ENCODE measurements at regions not wholly inside any gene's neighbourhood (a gene's known extent, or its start where the extent isn't known, plus 50 kb on each side); places are given as distances from the start of the nearest gene placed in this dataset.

- POLR2A ChIA-PET, result no interaction called here
- Histone ChIP-seq H3K27ac (ENCODE audit: low read depth in 1 of 2, low read length in 2 of 2) (no peak overlapping the region), H3K4me1 (ENCODE audit: insufficient read depth, low read length) (peaks cover under 1% of the 10 kb centered on the region), H3K4me3 (ENCODE audit: low read length) (no peak overlapping the region), H3K36me3 (ENCODE audit: insufficient read depth, low read length) (no peaks in the 10 kb centered on the region), H3K27me3 (ENCODE audit: control insufficient read depth in 1 of 2, insufficient read depth in 2 of 2, low read length in 2 of 2) (peaks cover under 1 to 7% of the 10 kb centered on the region in 2 experiments), H3K9me3 (ENCODE audit: control insufficient read depth in 1 of 2, insufficient read depth in 1 of 2, low read length in 2 of 2) (peaks cover 0 to 2% of the 10 kb centered on the region in 2 experiments)
- Mint-ChIP-seq H3K27ac (no peak overlapping the region), H3K9me3 (peaks cover 2% of the 10 kb centered on the region), H3K4me3 (no peak overlapping the region), H3K36me3 (ENCODE audit: low read depth) (no peaks in the 10 kb centered on the region), H3K4me1 (ENCODE audit: low read depth) (no peaks in the 10 kb centered on the region), H3K27me3 (peaks cover 45% of the 10 kb centered on the region)
- intact Hi-C loops (cut with DNase I, micrococcal nuclease), result no loop called here
- CTCF ChIA-PET, result no interaction called here
- DNase-seq (no peak), ATAC-seq (ENCODE audit: poor library complexity) (no peak)
- TF ChIP-seq CTCF (IDR thresholded peaks at IDR 0.05), result no peak
Observed at GRCh38 chr11:121717296-121717695, 264.5 kb upstream of the SORL1-AS1 start.

- no peaks in the 10 kb centered on the region for H3K4me1 ChIP-seq (ENCODE audit: insufficient read depth, low read length)
- TF ChIP-seq CTCF (IDR thresholded peaks at IDR 0.05), result no peak
- intact Hi-C loops (cut with DNase I, micrococcal nuclease), result no loop called here
- no peak overlapping the region for H3K27ac ChIP-seq (ENCODE audit: low read depth in 1 of 2, low read length in 2 of 2)
- POLR2A ChIA-PET, result no interaction called here
- peaks cover 0 to 7% of the 10 kb centered on the region in 2 experiments for H3K27me3 ChIP-seq (ENCODE audit: control insufficient read depth in 1 of 2, insufficient read depth in 2 of 2, low read length in 2 of 2)
- no peak for ATAC-seq (ENCODE audit: poor library complexity)
- H3K4me3 ChIP-seq (ENCODE audit: low read length), result no peak overlapping the region
- Mint-ChIP-seq H3K27me3 (peaks cover 49% of the 10 kb centered on the region), H3K27ac (no peak overlapping the region), H3K4me3 (no peak overlapping the region), H3K9me3 (peaks cover 2% of the 10 kb centered on the region), H3K4me1 (ENCODE audit: low read depth) (no peaks in the 10 kb centered on the region), H3K36me3 (ENCODE audit: low read depth) (no peaks in the 10 kb centered on the region)
- CTCF ChIA-PET, result no interaction called here
- no peaks in the 10 kb centered on the region for H3K36me3 ChIP-seq (ENCODE audit: insufficient read depth, low read length)
- H3K9me3 ChIP-seq (ENCODE audit: control insufficient read depth in 1 of 2, insufficient read depth in 1 of 2, low read length in 2 of 2), result no peaks in the 10 kb centered on the region
- DNase-seq, result no peak
Observed at GRCh38 chr11:121716060-121716459, 263.3 kb upstream of the SORL1-AS1 start.

GRCh38 chr11:121715405-121715804 lies 262.6 kb upstream of the SORL1-AS1 start:
- Mint-ChIP-seq H3K4me1 (ENCODE audit: low read depth) (no peaks in the 10 kb centered on the region), H3K27ac (no peak overlapping the region), H3K4me3 (no peak overlapping the region), H3K9me3 (no peaks in the 10 kb centered on the region), H3K27me3 (peaks cover 45% of the 10 kb centered on the region), H3K36me3 (ENCODE audit: low read depth) (no peaks in the 10 kb centered on the region)
- H3K4me1 ChIP-seq (ENCODE audit: insufficient read depth, low read length), result no peaks in the 10 kb centered on the region
- ChIA-PET CTCF (interaction anchor here (0.6 kb wide), 1 partner anchor 1293 kb away, joined by 4 read pairs; no protein-coding TSS in a partner anchor), POLR2A (no interaction called here)
- H3K9me3 ChIP-seq (ENCODE audit: control insufficient read depth in 1 of 2, insufficient read depth in 1 of 2, low read length in 2 of 2), result no peaks in the 10 kb centered on the region
- ATAC-seq (ENCODE audit: poor library complexity) (no peak), DNase-seq (no peak)
- intact Hi-C loops (cut with DNase I, micrococcal nuclease), result no loop called here
- TF ChIP-seq CTCF (IDR thresholded peaks at IDR 0.05), result no peak
- H3K4me3 ChIP-seq (ENCODE audit: low read length), result no peak overlapping the region
- no peak overlapping the region for H3K27ac ChIP-seq (ENCODE audit: low read depth in 1 of 2, low read length in 2 of 2)
- peaks cover 0 to 4% of the 10 kb centered on the region in 2 experiments for H3K27me3 ChIP-seq (ENCODE audit: control insufficient read depth in 1 of 2, insufficient read depth in 2 of 2, low read length in 2 of 2)
- no peaks in the 10 kb centered on the region for H3K36me3 ChIP-seq (ENCODE audit: insufficient read depth, low read length)
